ENCODE measurements at regions not wholly inside any gene's neighbourhood (a gene's known extent, or its start where the extent isn't known, plus 50 kb on each side); places are given as distances from the start of the nearest gene placed in this dataset.

DNA sequence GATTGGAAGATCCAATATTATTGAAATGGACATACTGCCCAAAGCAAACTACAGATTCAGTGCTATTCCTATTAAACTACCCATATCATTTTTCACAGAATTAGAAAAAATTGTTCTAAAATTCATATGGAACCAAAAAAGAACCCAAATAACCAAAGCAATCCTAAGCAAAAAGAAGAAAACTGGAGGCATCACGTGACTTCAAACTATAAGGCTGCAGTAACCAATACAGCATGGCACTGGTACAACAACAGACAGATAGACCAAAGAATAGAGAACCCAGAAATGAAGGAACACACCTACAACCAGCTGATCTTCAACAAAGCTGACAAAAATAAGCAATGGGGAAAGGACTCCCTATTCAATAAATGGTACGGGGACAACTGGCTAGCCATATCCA, 765.4 kb downstream of the SORCS3 start:
- H3K9me3 ChIP-seq, result no peaks in the 10 kb centered on the region
- no peaks in the 10 kb centered on the region for H3K36me3 ChIP-seq
- ATAC-seq (no peak), DNase-seq (no peak)
- no peak overlapping the region for H3K27ac ChIP-seq
- intact Hi-C loops (cut with DNase I), result no loop called here
- no peaks in the 10 kb centered on the region for H3K27me3 ChIP-seq
- TF ChIP-seq, protein P1, sequence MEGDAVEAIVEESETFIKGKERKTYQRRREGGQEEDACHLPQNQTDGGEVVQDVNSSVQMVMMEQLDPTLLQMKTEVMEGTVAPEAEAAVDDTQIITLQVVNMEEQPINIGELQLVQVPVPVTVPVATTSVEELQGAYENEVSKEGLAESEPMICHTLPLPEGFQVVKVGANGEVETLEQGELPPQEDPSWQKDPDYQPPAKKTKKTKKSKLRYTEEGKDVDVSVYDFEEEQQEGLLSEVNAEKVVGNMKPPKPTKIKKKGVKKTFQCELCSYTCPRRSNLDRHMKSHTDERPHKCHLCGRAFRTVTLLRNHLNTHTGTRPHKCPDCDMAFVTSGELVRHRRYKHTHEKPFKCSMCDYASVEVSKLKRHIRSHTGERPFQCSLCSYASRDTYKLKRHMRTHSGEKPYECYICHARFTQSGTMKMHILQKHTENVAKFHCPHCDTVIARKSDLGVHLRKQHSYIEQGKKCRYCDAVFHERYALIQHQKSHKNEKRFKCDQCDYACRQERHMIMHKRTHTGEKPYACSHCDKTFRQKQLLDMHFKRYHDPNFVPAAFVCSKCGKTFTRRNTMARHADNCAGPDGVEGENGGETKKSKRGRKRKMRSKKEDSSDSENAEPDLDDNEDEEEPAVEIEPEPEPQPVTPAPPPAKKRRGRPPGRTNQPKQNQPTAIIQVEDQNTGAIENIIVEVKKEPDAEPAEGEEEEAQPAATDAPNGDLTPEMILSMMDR (IDR thresholded peaks at IDR 0.05), result no peak
- H3K4me1 ChIP-seq, result no peaks in the 10 kb centered on the region
- H3K4me3 ChIP-seq, result no peak overlapping the region

DNA sequence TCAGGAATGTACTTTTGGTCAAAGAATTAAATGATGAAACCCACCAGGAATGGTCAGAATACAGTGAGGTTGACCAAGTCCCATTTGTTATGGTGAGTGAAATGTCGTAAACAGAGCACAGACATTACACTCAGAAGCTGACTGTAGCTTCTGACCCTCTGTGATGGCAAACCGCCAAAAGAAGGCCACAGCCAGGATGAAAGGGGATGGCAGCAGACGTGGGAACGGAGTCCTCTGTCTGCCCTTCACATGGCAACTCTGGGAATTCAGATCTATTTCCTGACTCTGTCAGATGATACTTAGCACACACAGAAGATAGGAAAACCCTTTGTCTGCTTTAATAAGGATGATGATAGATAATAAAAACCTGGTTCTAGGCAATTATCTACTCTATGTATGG, 757.1 kb downstream of the SORCS3 start:
- no peak for DNase-seq
- Histone ChIP-seq H3K4me1 (no peaks in the 10 kb centered on the region), H3K27me3 (no peaks in the 10 kb centered on the region), H3K9me3 (no peaks in the 10 kb centered on the region), H3K4me3 (no peak overlapping the region), H3K36me3 (no peaks in the 10 kb centered on the region), H3K27ac (no peak overlapping the region)
- TF ChIP-seq, protein P1 (IDR thresholded peaks at IDR 0.05), result no peak
- intact Hi-C loops (cut with DNase I), result no loop called here
- ATAC-seq, result no peak

DNA sequence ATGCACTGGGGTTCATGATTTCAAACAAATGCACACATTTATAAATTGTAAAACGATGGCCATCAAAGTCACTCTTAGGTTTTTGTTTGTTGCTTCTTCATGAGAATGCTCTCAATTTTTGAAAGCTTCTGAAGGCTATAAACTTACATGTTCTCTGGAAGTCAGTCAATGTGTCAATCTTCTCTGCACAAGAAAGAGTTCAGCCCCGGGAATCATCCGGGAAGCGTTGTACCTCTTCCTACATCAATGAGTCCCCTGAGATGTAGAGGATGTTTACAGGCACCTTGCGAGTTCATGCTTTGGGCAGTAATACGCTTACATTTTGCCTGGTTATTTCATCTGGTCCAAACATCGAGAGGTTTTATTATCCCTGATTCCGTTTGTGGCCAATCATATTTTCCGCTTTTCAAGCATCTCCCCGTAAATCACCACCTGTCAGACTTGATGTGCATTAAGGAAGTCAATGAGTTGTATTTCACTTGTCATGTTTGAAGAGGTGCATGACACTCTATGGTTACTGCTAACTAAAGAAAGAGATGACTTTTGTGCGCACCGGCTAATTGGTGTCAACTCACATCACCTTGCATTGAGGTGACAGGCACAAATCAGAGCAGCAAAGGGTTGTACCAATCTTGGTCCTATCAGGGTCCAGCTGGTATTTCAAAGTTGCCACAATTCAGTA, 750.7 kb downstream of the SORCS3 start:
- intact Hi-C loops (cut with DNase I), result no loop called here
- Histone ChIP-seq H3K27me3 (no peaks in the 10 kb centered on the region), H3K4me1 (no peaks in the 10 kb centered on the region), H3K27ac (no peak overlapping the region), H3K36me3 (no peaks in the 10 kb centered on the region), H3K4me3 (no peak overlapping the region), H3K9me3 (no peaks in the 10 kb centered on the region)
- ATAC-seq (no peak), DNase-seq (no peak)
- TF ChIP-seq, protein P1 (IDR thresholded peaks at IDR 0.05), result no peak

DNA sequence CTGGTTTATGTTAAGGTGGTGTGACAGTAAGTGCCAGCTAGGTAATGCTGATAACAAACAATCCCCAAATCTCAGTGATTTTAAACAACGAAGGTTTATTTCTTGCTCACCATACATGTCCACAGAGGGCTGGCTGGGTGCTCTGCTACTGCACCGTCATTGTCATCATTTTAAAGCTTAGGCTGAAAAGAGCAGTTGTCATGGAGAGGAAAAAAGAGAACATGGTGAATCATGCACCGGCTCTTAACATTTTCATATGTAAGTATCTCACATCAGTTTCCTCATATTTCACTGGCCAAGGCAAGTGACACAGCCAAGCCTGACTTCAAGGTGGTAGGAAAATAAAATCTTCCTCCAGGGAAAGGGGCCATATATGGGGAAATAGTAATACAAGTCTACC, 746.9 kb downstream of the SORCS3 start:
- TF ChIP-seq, protein P1 (IDR thresholded peaks at IDR 0.05), result no peak
- ATAC-seq, result no peak
- H3K27me3 ChIP-seq, result no peaks in the 10 kb centered on the region
- no peaks in the 10 kb centered on the region for H3K36me3 ChIP-seq
- DNase-seq, result no peak
- no peaks in the 10 kb centered on the region for H3K9me3 ChIP-seq
- H3K27ac ChIP-seq, result no peak overlapping the region
- no peaks in the 10 kb centered on the region for H3K4me1 ChIP-seq
- no peak overlapping the region for H3K4me3 ChIP-seq
- intact Hi-C loops (cut with DNase I), result no loop called here

DNA sequence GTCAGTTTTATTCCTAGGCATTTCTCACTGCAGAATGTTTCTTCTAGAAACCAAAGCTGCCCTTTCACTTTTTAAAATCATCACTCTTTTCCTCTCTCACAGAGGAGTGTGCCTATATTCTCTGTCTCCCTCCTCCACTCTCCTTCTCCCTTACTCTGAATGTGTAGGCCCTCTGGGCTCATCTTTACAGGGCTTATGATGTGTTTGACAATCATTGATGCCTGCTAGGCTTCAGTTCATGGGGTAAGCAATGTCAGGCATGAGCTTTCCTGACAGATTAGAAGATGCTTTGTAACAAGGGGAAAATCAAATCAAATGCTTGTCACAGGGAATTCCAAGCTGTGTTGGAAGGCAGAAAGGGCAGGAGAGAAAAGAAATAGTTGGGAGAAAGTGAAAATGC, 742.9 kb downstream of the SORCS3 start:
- H3K9me3 ChIP-seq, result no peaks in the 10 kb centered on the region
- ATAC-seq (no peak), DNase-seq (no peak)
- intact Hi-C loops (cut with DNase I), result no loop called here
- H3K4me1 ChIP-seq, result no peaks in the 10 kb centered on the region
- TF ChIP-seq, protein P1 (IDR thresholded peaks at IDR 0.05), result no peak
- H3K27ac ChIP-seq, result no peak overlapping the region
- H3K27me3 ChIP-seq, result no peaks in the 10 kb centered on the region
- H3K36me3 ChIP-seq, result no peaks in the 10 kb centered on the region
- H3K4me3 ChIP-seq, result no peak overlapping the region

DNA sequence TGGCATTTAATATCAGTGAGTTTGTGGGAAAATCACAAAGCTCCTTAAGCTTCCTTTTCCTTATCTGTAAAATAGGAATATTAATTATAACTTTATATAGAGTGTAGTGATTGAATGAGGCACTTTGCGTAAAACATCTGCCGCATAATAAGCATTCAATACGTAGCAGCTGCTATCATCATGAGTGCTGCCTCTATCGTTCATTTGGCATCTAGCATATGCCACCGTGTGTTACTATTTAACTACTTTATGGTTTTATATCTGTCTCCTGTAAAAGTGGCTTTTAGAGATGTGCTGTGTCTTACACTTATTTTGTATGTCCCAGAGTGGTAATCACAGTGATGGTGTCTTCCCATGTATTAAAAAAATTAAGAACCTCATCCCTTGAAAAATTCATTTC, 729.6 kb downstream of the SORCS3 start:
- DNase-seq (no peak), ATAC-seq (no peak)
- no peaks in the 10 kb centered on the region for H3K9me3 ChIP-seq
- no peaks in the 10 kb centered on the region for H3K27me3 ChIP-seq
- TF ChIP-seq, protein P1 (IDR thresholded peaks at IDR 0.05), result no peak
- intact Hi-C loops (cut with DNase I), result no loop called here
- H3K4me1 ChIP-seq, result no peaks in the 10 kb centered on the region
- no peak overlapping the region for H3K4me3 ChIP-seq
- no peaks in the 10 kb centered on the region for H3K36me3 ChIP-seq
- H3K27ac ChIP-seq, result no peak overlapping the region
